ENCODE measurements at regions not wholly inside any gene's neighbourhood (a gene's known extent, or its start where the extent isn't known, plus 50 kb on each side); places are given as distances from the start of the nearest gene placed in this dataset.

GRCh38 chr10:65350611-65351010 is 1575.2 kb upstream of the LRRTM3 start:
- Mint-ChIP-seq H3K27me3 (no peaks in the 10 kb centered on the region), H3K36me3 (ENCODE audit: insufficient read depth) (no peaks in the 10 kb centered on the region), H3K9me3 (peaks cover 4 to 7% of the 10 kb centered on the region in 2 donors), H3K27ac (no peak overlapping the region), H3K4me3 (no peak overlapping the region), H3K4me1 (ENCODE audit: low read depth in 2 of 2) (no peaks in the 10 kb centered on the region)
- DNase-seq (no peak), ATAC-seq (replicated peaks) (no peak)

DNA sequence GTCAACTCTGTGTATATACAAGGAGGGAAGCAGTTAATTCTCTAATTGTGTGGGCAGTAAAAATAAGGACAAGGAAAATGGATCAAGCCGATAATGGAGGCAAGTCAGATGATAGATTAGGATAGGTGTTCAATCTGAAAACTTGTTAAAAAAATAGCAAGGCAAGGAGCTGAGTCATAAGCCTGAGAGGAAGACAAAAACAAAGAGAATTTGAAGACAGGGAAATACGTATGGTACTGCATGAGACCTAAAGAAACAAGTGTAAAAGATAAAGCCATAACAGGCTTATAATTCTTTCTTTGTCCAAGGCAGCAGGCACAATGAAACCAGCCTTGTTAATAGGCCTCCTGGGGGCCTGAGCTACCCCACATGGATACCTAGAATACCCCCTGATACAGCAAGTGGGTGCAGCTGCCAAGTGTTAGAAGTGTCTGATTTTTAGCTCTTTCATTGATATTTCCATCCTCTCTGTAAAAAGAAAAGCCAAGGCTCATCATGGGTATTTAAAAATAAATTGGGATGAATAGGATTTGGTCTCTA is 1570.6 kb upstream of the LRRTM3 start:
- ATAC-seq (replicated peaks) (no peak), DNase-seq (no peak)
- H3K27ac Mint-ChIP-seq: no peak overlapping the region
- no peaks in the 10 kb centered on the region for H3K27me3 Mint-ChIP-seq
- no peaks in the 10 kb centered on the region for H3K4me1 Mint-ChIP-seq (ENCODE audit: low read depth in 2 of 2)
- no peaks in the 10 kb centered on the region for H3K36me3 Mint-ChIP-seq (ENCODE audit: insufficient read depth)
- H3K9me3 Mint-ChIP-seq: peaks cover 3 to 12% of the 10 kb centered on the region in 2 donors
- H3K4me3 Mint-ChIP-seq: no peak overlapping the region

DNA sequence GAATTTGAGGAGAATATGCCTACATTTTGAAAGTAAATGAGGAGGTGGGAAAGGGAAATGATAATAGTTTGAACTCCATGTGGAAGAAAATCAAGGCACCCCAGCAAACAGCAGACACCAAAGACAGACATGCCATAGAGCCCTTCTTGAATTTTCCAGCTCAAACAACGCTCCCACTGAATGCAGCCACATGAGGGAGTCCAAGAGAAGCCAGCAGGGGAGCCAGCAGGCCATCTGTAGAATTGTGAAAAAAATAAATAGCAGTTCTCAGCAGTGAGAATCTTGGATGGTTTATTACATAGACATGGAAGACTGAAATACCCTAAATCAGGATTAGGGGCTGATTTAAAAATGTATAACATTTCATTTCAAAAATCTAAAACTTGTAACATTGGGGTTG is 1567.3 kb upstream of the LRRTM3 start:
- no peak for DNase-seq
- H3K9me3 Mint-ChIP-seq: peaks cover 5 to 27% of the 10 kb centered on the region in 2 donors
- no peak for ATAC-seq (replicated peaks)

DNA sequence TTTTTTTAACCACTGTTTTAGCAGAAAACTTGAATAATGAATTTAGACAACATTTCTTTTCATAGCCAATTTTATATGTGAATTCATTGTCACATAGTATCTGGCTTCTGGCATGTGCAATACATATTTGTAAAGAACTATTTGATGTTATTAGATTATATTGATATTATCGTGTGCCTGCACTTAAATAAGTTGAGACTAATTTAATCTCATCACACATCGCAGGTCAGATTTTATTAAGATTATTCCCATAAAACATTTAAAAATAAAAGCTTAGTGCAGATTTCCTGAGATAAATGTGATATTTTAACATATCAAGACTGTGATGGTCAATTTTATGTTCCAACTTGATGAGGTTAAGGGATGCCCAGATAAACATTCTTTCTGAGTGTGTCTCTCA is 1565.3 kb upstream of the LRRTM3 start:
- H3K36me3 Mint-ChIP-seq (ENCODE audit: insufficient read depth): no peaks in the 10 kb centered on the region
- peaks cover 8 to 42% of the 10 kb centered on the region in 2 donors for H3K9me3 Mint-ChIP-seq
- DNase-seq (no peak), ATAC-seq (replicated peaks) (no peak)
- H3K4me3 Mint-ChIP-seq: no peak overlapping the region
- no peak overlapping the region for H3K27ac Mint-ChIP-seq
- H3K4me1 Mint-ChIP-seq (ENCODE audit: low read depth in 2 of 2): no peaks in the 10 kb centered on the region
- no peaks in the 10 kb centered on the region for H3K27me3 Mint-ChIP-seq

More for the DNA sequence above, 1567.3 kb upstream of the LRRTM3 start:
- Mint-ChIP-seq H3K4me3 (no peak overlapping the region), H3K27ac (no peak overlapping the region), H3K27me3 (no peaks in the 10 kb centered on the region), H3K4me1 (ENCODE audit: low read depth in 2 of 2) (no peaks in the 10 kb centered on the region), H3K36me3 (ENCODE audit: insufficient read depth) (no peaks in the 10 kb centered on the region)

DNA sequence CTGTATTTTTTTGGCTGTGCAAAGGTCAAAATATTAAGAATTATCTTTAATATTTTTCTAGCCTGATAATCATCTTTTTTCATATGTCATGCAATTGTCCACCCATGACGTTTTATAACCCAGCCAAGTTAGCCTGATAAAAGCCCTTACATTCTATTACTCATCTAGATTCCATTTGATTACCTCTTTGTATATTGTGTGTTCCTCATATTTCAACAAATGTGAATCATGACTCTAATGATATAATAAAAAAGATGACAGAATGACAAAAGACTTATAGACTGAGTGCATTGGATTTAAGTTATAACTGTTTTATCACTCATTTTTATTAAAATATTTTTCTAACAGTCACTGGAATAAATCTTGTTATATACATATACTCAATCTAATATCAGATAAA is 1560.0 kb upstream of the LRRTM3 start:
- H3K27me3 Mint-ChIP-seq: no peaks in the 10 kb centered on the region
- peaks cover 9 to 43% of the 10 kb centered on the region in 2 donors for H3K9me3 Mint-ChIP-seq
- H3K4me1 Mint-ChIP-seq (ENCODE audit: low read depth in 2 of 2): no peaks in the 10 kb centered on the region
- no peak overlapping the region for H3K27ac Mint-ChIP-seq
- H3K4me3 Mint-ChIP-seq: no peak overlapping the region
- ATAC-seq (replicated peaks): no peak
- H3K36me3 Mint-ChIP-seq (ENCODE audit: insufficient read depth): no peaks in the 10 kb centered on the region
- DNase-seq: no peak

DNA sequence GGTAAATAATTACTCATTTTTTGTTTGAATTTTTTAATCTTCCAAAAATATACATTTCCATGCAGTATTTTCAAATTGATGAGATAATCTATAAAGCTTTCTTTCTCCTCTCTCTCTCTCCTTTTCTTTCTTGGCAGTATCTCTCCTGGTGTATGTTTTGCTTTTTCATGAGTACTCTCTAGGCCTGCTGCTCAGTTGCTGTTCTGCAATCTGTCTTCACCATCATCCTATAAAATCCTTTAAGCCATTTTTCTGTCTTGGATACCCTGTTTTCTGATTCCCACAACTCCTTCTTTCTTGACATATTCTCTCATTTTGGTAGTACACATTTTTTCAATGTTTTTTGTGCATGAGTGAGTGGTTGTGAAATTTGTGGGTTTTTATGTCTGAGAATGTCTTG is 1558.1 kb upstream of the LRRTM3 start:
- no peak for ATAC-seq (replicated peaks)
- no peaks in the 10 kb centered on the region for H3K36me3 Mint-ChIP-seq (ENCODE audit: insufficient read depth)
- peaks cover 5 to 35% of the 10 kb centered on the region in 2 donors for H3K9me3 Mint-ChIP-seq
- H3K4me1 Mint-ChIP-seq (ENCODE audit: low read depth in 2 of 2): no peaks in the 10 kb centered on the region
- H3K27me3 Mint-ChIP-seq: no peaks in the 10 kb centered on the region
- no peak overlapping the region for H3K4me3 Mint-ChIP-seq
- H3K27ac Mint-ChIP-seq: no peak overlapping the region
- DNase-seq: no peak

DNA sequence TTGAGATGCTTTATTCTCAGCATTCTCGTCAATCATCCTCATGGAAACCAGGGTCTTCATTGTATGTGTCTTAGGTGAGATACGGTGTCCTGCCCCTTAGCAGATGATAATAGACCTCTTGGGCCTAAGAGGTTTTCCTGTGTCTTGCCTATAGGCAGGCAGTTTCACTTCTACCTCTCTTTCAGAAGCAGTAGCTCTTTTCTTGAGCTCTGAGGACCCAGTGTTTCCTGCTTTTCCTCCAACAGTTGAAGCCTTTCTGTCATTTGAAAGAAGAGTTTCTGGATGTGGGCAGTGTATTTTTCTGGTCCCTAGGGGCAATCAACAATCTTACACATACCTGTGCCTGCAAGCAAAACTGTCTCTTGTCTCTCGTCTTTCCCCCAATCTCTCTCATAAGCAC is 1550.3 kb upstream of the LRRTM3 start:
- Mint-ChIP-seq H3K36me3 (ENCODE audit: insufficient read depth) (no peaks in the 10 kb centered on the region), H3K9me3 (peaks cover 9 to 16% of the 10 kb centered on the region in 2 donors), H3K4me1 (ENCODE audit: low read depth in 2 of 2) (no peaks in the 10 kb centered on the region), H3K27me3 (no peaks in the 10 kb centered on the region), H3K4me3 (no peak overlapping the region), H3K27ac (no peak overlapping the region)
- DNase-seq (no peak), ATAC-seq (replicated peaks) (no peak)

DNA sequence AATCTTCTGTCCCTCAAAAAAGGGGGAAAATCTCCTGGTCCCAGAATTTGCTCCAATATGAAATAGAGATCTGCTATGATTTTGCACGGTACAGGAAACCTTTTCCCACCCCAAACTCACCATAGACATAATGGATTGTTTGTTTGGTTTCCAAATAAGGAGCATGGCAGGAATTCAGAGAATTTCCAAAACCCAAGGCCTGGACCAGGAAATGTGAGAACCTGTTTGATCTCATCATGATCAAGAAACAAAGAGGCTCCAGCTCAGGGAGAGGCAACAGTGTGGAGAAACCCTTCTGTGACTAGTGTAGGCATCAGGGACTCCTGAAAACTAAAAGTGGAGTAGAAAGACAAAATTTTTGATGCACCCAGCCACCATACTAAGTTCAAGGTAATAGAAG is 1548.1 kb upstream of the LRRTM3 start:
- H3K27ac Mint-ChIP-seq: no peak overlapping the region
- H3K4me3 Mint-ChIP-seq: no peak overlapping the region
- no peaks in the 10 kb centered on the region for H3K27me3 Mint-ChIP-seq
- no peaks in the 10 kb centered on the region for H3K36me3 Mint-ChIP-seq (ENCODE audit: insufficient read depth)
- ATAC-seq (replicated peaks) (no peak), DNase-seq (no peak)
- H3K9me3 Mint-ChIP-seq: peaks cover 11 to 16% of the 10 kb centered on the region in 2 donors
- no peaks in the 10 kb centered on the region for H3K4me1 Mint-ChIP-seq (ENCODE audit: low read depth in 2 of 2)

DNA sequence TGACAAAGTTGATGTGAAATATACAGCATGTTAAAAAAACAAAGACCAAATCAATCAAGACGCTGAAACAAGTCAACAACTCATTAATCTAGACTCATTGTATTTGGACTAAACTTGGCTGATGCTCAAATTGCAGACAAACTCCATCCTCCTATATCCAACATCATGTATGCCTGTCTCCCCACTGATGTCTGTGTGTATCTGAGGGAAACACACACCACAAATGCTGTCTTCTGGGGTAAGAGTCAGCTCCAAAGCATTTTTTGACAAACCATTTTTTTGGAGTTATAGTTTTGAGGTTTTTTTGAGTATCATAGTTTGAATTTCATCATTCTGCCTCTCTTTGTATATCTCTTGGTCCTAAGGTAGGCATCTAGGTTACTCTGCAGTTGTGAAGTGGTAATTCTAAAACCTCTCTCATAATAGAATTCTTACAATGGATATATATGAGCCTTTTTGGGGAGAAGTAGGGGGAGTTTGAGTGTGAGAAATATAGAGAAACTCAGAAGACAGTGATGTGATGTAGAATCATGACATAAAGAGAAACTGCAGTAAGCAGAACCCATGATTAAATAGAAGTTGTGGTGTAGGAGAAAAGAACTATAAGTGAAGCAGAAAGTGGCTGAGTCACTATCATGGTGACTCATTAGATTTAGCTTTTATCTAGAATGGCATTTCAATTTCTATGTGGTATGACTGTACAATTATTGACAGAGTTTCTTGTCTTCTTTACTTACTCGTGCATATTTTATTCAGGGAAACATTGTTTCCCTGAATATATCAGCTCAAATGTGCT is 1531.1 kb upstream of the LRRTM3 start:
- Mint-ChIP-seq H3K4me1 (ENCODE audit: low read depth in 2 of 2) (no peaks in the 10 kb centered on the region), H3K27me3 (no peaks in the 10 kb centered on the region), H3K4me3 (no peak overlapping the region), H3K9me3 (peaks cover 16 to 17% of the 10 kb centered on the region in 2 donors), H3K27ac (no peak overlapping the region), H3K36me3 (ENCODE audit: insufficient read depth) (no peaks in the 10 kb centered on the region)
- DNase-seq (no peak), ATAC-seq (replicated peaks) (no peak)

DNA sequence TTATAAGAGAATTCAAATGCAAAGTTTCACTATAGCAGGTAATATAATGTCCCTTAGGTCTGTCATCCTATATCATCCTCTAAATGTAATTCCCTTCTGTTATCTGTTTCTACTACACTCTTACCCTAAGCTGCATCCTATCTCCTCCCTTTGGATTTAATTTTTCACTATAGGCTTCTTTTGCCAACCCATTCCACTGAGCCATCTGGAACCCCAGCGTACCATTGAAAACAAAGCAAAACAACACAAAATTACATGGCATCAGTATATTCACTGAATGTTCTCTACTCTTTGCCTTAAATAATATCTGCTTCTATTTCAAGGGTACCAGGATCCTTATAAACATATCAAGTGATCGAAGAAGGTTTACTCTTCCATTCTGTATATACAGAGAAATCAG is 1530.2 kb upstream of the LRRTM3 start:
- Mint-ChIP-seq H3K27me3 (no peaks in the 10 kb centered on the region), H3K9me3 (peaks cover 16 to 25% of the 10 kb centered on the region in 2 donors), H3K36me3 (ENCODE audit: insufficient read depth) (no peaks in the 10 kb centered on the region), H3K4me3 (no peak overlapping the region), H3K4me1 (ENCODE audit: low read depth in 2 of 2) (no peaks in the 10 kb centered on the region), H3K27ac (no peak overlapping the region)
- DNase-seq (no peak), ATAC-seq (replicated peaks) (no peak)

- peaks cover 16 to 25% of the 10 kb centered on the region in 2 donors for H3K9me3 Mint-ChIP-seq
- H3K4me1 Mint-ChIP-seq (ENCODE audit: low read depth in 2 of 2): no peaks in the 10 kb centered on the region
Observed at GRCh38 chr10:65396997-65397396, 1528.8 kb upstream of the LRRTM3 start.

GRCh38 chr10:65408401-65408800 is 1517.4 kb upstream of the LRRTM3 start:
- Mint-ChIP-seq H3K4me3 (no peak overlapping the region), H3K27ac (no peak overlapping the region), H3K27me3 (no peaks in the 10 kb centered on the region), H3K4me1 (ENCODE audit: low read depth in 2 of 2) (no peaks in the 10 kb centered on the region), H3K36me3 (ENCODE audit: insufficient read depth) (no peaks in the 10 kb centered on the region), H3K9me3 (peaks cover 5 to 12% of the 10 kb centered on the region in 2 donors)
- ATAC-seq (replicated peaks) (no peak), DNase-seq (no peak)

More at GRCh38 chr10:65396997-65397396, 1528.8 kb upstream of the LRRTM3 start:
- Mint-ChIP-seq H3K27me3 (no peaks in the 10 kb centered on the region), H3K4me3 (no peak overlapping the region), H3K36me3 (ENCODE audit: insufficient read depth) (no peaks in the 10 kb centered on the region), H3K27ac (no peak overlapping the region)
- DNase-seq: no peak
- no peak for ATAC-seq (replicated peaks)

DNA sequence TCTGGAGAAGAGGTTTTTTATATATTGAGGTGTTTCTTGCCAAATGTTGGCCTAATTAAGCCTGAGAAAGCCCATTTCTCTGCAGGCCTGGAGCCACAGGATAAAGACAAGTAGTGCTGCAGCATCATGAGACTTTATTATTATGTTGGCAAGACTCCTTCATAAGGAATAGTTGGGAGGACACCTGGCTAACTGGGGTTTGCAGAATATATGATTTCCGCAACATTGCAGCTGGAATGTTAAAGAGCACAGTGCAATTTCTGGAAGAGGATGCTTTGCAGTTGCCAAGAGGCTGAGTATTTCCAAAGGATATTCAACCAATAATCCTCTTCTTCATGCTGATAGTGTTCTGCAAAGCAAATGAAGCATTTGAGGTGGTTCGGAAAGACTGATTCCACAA is 1512.8 kb upstream of the LRRTM3 start:
- Mint-ChIP-seq H3K4me1 (ENCODE audit: low read depth in 2 of 2) (no peaks in the 10 kb centered on the region), H3K4me3 (no peak overlapping the region), H3K27me3 (no peaks in the 10 kb centered on the region), H3K27ac (no peak overlapping the region), H3K9me3 (peaks cover 1 to 22% of the 10 kb centered on the region in 2 donors), H3K36me3 (ENCODE audit: insufficient read depth) (no peaks in the 10 kb centered on the region)
- no peak for DNase-seq
- no peak for ATAC-seq (replicated peaks)

DNA sequence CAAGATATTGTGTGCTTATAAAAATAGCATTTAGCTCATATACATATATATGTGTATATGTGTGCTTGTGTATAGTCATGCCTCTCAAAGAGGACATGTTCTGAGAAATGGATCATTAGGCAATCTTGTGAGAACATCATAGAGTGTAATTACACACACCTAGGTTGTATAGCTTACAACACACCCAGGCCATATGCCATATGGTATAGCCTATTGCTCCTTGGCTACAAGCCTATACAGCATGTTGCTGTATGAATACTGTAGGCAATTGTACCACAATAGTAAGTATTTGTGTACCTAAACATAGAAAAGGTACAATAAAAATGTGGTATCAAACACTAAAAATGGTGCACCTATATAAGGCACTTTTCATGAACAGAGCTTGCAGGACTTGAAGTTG is 1510.5 kb upstream of the LRRTM3 start:
- no peaks in the 10 kb centered on the region for H3K27me3 Mint-ChIP-seq
- ATAC-seq (replicated peaks) (no peak), DNase-seq (no peak)
- no peak overlapping the region for H3K27ac Mint-ChIP-seq
- H3K4me1 Mint-ChIP-seq (ENCODE audit: low read depth in 2 of 2): no peaks in the 10 kb centered on the region
- H3K4me3 Mint-ChIP-seq: no peak overlapping the region
- peaks cover 0 to 17% of the 10 kb centered on the region in 2 donors for H3K9me3 Mint-ChIP-seq
- H3K36me3 Mint-ChIP-seq (ENCODE audit: insufficient read depth): no peaks in the 10 kb centered on the region

All from effector memory CD8-positive, alpha-beta T cell (primary cell).